Astrocyte (in vitro differentiated cells and primary cell): ENCODE measurements at regions not wholly inside any gene's neighbourhood (a gene's known extent, or its start where the extent isn't known, plus 50 kb on each side); places are given as distances from the start of the nearest gene placed in this dataset.

ENCODE experiments used
- CTCF ChIP-seq: IDR thresholded peaks from 2 replicates; pipeline ENCODE4 v1.5.1; 2011; ENCODE audit warnings: low read depth, mild to moderate bottlenecking, inconsistent platforms, low read length, moderate library complexity; ENCODE audit not compliant: insufficient read depth
- EZH2 ChIP-seq: IDR thresholded peaks from 2 replicates; pipeline ENCODE4 v1.6.1; 2012; ENCODE audit warnings: mild to moderate bottlenecking, low read length, inconsistent platforms; ENCODE audit not compliant: insufficient read depth

- TF ChIP-seq CTCF (no peak), EZH2 (no peak)
These were observed 738.0 kb upstream of the PITX2 start for GRCh38 chr4:111360906-111361305.
